Endothelial cell of hepatic sinusoid (primary cell): ENCODE measurements at regions not wholly inside any gene's neighbourhood (a gene's known extent, or its start where the extent isn't known, plus 50 kb on each side); places are given as distances from the start of the nearest gene placed in this dataset.

ENCODE experiments used
- in situ Hi-C: cut with HindIII; loops from 2 replicates; pipeline ENCODE4 v1.10.0; 2017; ENCODE audit warnings: low sequenced_read_pairs

GRCh38 chr18:73485166-73485565 lies 617.4 kb upstream of the NETO1 start:
- in situ Hi-C loops = no loop called here

- in situ Hi-C loops = no loop called here
Measured at GRCh38 chr18:73482901-73483300, 615.1 kb upstream of the NETO1 start.

- in situ Hi-C loops = no loop called here
Measured at GRCh38 chr18:73479477-73479876, 611.7 kb upstream of the NETO1 start.

GRCh38 chr18:73478191-73478590 lies 610.4 kb upstream of the NETO1 start:
- in situ Hi-C loops = no loop called here

- in situ Hi-C loops = no loop called here
Measured at GRCh38 chr18:73476031-73476430, 608.2 kb upstream of the NETO1 start.

GRCh38 chr18:73462092-73462491 lies 594.3 kb upstream of the NETO1 start:
- in situ Hi-C loops = no loop called here

GRCh38 chr18:73461780-73462059 lies 593.9 kb upstream of the NETO1 start:
- in situ Hi-C loops = no loop called here

GRCh38 chr18:73461038-73461779 lies 593.4 kb upstream of the NETO1 start:
- in situ Hi-C loops = no loop called here

GRCh38 chr18:73458186-73458964 lies 590.6 kb upstream of the NETO1 start:
- in situ Hi-C loops = loop anchor here (5.0 kb wide), 1 partner anchor 34 kb away; no protein-coding TSS in a partner anchor

GRCh38 chr18:73456643-73457042 lies 588.9 kb upstream of the NETO1 start:
- in situ Hi-C loops = loop anchor here (5.0 kb wide), 1 partner anchor 36 kb away; no protein-coding TSS in a partner anchor

- in situ Hi-C loops = loop anchor here (5.0 kb wide), 1 partner anchor 86 kb away; no protein-coding TSS in a partner anchor
Measured at GRCh38 chr18:73452866-73453265, 585.1 kb upstream of the NETO1 start.

- in situ Hi-C loops = no loop called here
Measured at GRCh38 chr18:73446502-73446901, 578.7 kb upstream of the NETO1 start.

GRCh38 chr18:73431620-73432019 lies 563.8 kb upstream of the NETO1 start:
- in situ Hi-C loops = no loop called here

GRCh38 chr18:73421010-73421409 lies 553.2 kb upstream of the NETO1 start:
- in situ Hi-C loops = no loop called here

GRCh38 chr18:73419531-73419930 lies 551.7 kb upstream of the NETO1 start:
- in situ Hi-C loops = no loop called here

- in situ Hi-C loops = no loop called here
Measured at GRCh38 chr18:73414598-73414997, 546.8 kb upstream of the NETO1 start.

GRCh38 chr18:73414069-73414468 lies 546.3 kb upstream of the NETO1 start:
- in situ Hi-C loops = no loop called here

- in situ Hi-C loops = no loop called here
Measured at GRCh38 chr18:73409242-73409641, 541.5 kb upstream of the NETO1 start.

GRCh38 chr18:73408469-73408868 lies 540.7 kb upstream of the NETO1 start:
- in situ Hi-C loops = no loop called here

- in situ Hi-C loops = no loop called here
Measured at GRCh38 chr18:73407506-73407905, 539.7 kb upstream of the NETO1 start.

- in situ Hi-C loops = no loop called here
Measured at GRCh38 chr18:73384246-73384645, 516.5 kb upstream of the NETO1 start.

GRCh38 chr18:73381699-73382036 lies 513.9 kb upstream of the NETO1 start:
- in situ Hi-C loops = no loop called here
